ENCODE measurements at regions not wholly inside any gene's neighbourhood (a gene's known extent, or its start where the extent isn't known, plus 50 kb on each side); places are given as distances from the start of the nearest gene placed in this dataset.
"Not testable (repeated sequence)": the region's sequence is repeated elsewhere in the genome, so short reads cannot be mapped to it uniquely, and the experiment has no call there.

- TF ChIP-seq CTCF (conservative IDR thresholded peaks at IDR 0.05; ENCODE audit: low read depth, low read length); EZH2 (IDR thresholded peaks at IDR 0.05; ENCODE audit: borderline replicate concordance, low read depth, low read length, poor library complexity, severe bottlenecking): not testable (repeated sequence)
Observed at GRCh38 chr15:39420123-39420852, 160.6 kb upstream of the THBS1 start.
